Liver (tissue), 3 donors: ENCODE measurements at regions not wholly inside any gene's neighbourhood (a gene's known extent, or its start where the extent isn't known, plus 50 kb on each side); places are given as distances from the start of the nearest gene placed in this dataset.

Experiments
- RAD21 ChIP-seq, 2 donors: IDR thresholded peaks; 2 replicates each; pipeline ENCODE4 v1.6.1; 2016; ENCODE audit warnings: antibody characterized with exemption in 2 of 2, mild to moderate bottlenecking in 2 of 2
- TF ChIP-seq, protein P1 (sequence below): fragments of 150-350 bp; IDR thresholded peaks from 2 replicates; pipeline ENCODE4 v1.5.1; 2017; ENCODE audit warnings: improper control_type of control experiment, low read depth, low read length; ENCODE audit not compliant: missing input control
- TF ChIP-seq, protein P2 (sequence below): IDR thresholded peaks from 2 replicates; pipeline ENCODE4 v1.6.1; 2016; ENCODE audit warnings: antibody characterized with exemption
- donor health status: healthy.
- donor health status: healthy.

DNA sequence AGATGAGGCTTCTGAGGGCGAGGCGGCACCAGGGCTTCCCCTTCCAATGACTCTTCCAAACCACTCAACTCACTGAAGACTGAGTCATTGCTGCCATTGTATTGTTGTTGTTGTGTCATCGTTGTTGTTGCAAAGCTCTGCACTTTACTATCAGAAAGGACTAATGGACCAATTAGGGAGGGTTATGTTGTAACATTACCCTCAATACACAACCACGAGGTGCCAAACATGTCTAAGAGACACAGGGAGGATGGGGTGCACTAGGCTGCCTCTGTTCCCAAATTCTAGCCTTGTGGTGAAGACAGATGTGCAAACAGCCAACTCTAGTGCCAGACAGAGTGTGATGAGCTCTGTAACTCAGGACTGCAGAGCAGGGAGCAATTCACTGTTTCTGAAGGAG, 1075.2 kb downstream of the UQCRFS1 start:
- TF ChIP-seq RAD21 (IDR thresholded peaks at IDR 0.05) = no peak
- TF ChIP-seq, protein P1, sequence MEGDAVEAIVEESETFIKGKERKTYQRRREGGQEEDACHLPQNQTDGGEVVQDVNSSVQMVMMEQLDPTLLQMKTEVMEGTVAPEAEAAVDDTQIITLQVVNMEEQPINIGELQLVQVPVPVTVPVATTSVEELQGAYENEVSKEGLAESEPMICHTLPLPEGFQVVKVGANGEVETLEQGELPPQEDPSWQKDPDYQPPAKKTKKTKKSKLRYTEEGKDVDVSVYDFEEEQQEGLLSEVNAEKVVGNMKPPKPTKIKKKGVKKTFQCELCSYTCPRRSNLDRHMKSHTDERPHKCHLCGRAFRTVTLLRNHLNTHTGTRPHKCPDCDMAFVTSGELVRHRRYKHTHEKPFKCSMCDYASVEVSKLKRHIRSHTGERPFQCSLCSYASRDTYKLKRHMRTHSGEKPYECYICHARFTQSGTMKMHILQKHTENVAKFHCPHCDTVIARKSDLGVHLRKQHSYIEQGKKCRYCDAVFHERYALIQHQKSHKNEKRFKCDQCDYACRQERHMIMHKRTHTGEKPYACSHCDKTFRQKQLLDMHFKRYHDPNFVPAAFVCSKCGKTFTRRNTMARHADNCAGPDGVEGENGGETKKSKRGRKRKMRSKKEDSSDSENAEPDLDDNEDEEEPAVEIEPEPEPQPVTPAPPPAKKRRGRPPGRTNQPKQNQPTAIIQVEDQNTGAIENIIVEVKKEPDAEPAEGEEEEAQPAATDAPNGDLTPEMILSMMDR = no peak
- TF ChIP-seq, protein P2, sequence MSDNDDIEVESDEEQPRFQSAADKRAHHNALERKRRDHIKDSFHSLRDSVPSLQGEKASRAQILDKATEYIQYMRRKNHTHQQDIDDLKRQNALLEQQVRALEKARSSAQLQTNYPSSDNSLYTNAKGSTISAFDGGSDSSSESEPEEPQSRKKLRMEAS = no peak
